ENCODE measurements at regions not wholly inside any gene's neighbourhood (a gene's known extent, or its start where the extent isn't known, plus 50 kb on each side); places are given as distances from the start of the nearest gene placed in this dataset.

- no peak for TF ChIP-seq CTCF (IDR thresholded peaks at IDR 0.05; ENCODE audit: low read depth, low read length)
- no peak for TF ChIP-seq EZH2phosphoT487 (IDR thresholded peaks at IDR 0.05; ENCODE audit: low read depth)
Observed at GRCh38 chr5:106401561-106401960, 1269.2 kb downstream of the EFNA5 start.
